Psoas muscle (tissue), 7 donors: ENCODE measurements at regions not wholly inside any gene's neighbourhood (a gene's known extent, or its start where the extent isn't known, plus 50 kb on each side); places are given as distances from the start of the nearest gene placed in this dataset.

ENCODE experiments used
- ATAC-seq, 4 donors: fragments of 200-7000 bp; cut with Tn5 transposase; one replicate each; pipeline ENCODE4 v1.9.1; 2020; ENCODE audit warnings: moderate library complexity in 3 of 4, mild to moderate bottlenecking in 2 of 4
- DNase-seq, 2 donors: peaks; one replicate each; pipeline ENCODE4 v3.0.0-alpha.2; 2020
- H3K27ac ChIP-seq: fragments of 200-600 bp; one replicate; pipeline ENCODE4 v1.8.0; 2022
- H3K27me3 ChIP-seq, 3 donors: fragments of 200-600 bp in 1 of 3; one replicate each; pipeline versions ENCODE4 v1.6.1 to v1.8.0; 2013 to 2022; ENCODE audit warnings: low read length in 2 of 3, mild to moderate bottlenecking in 2 of 3, moderate library complexity in 1 of 3; ENCODE audit not compliant: insufficient read depth in 3 of 3
- H3K36me3 ChIP-seq, 2 donors: fragments of 200-600 bp in 1 of 2; one replicate each; pipeline versions ENCODE4 v1.6.1 to v1.8.0; 2013 to 2022; ENCODE audit warnings: low read depth in 1 of 2, mild to moderate bottlenecking in 1 of 2, moderate library complexity in 1 of 2; ENCODE audit not compliant: insufficient read depth in 1 of 2
- H3K4me1 ChIP-seq: fragments of 200-600 bp; one replicate; pipeline ENCODE4 v1.8.0; 2022
- H3K4me3 ChIP-seq: fragments of 200-600 bp; one replicate; pipeline ENCODE4 v1.8.0; 2022; ENCODE audit warnings: mild to moderate bottlenecking
- H3K9me3 ChIP-seq: fragments of 200-600 bp; one replicate; pipeline ENCODE4 v1.8.0; 2022
- CTCF ChIP-seq: fragments of 200-600 bp; IDR thresholded peaks from one replicate; pipeline ENCODE4 v1.8.0; 2022; ENCODE audit warnings: antibody characterized with exemption
- WGBS, 3 donors: extraction: QIAGEN DNeasy Blood & Tissue Kit; methylation state at CpG; one replicate each; pipeline versions ENCODE4 v1.1.6 to v1.1.7; 2013; 5-methylcytosine and 5-hydroxymethylcytosine counted together
- intact Hi-C, 2 donors: fragments of 100-400 bp; cut with DNase I; formaldehyde crosslinking; loops; one replicate each; pipeline versions ENCODE4 v1.11.0 to v1.14.2; 2022
- donor health status: healthy with polysubstance abuse.
- donor health status: DM: no; HTN: no; CAD: no; lungs with moderate emphysema.
- donor health status: Bipolar disorder and iron deficiency.
- donor health status: healthy.
- donor health status: DM: yes; HTN: yes; CAD: no.
- donor health status: DM: no; HTN: no; CAD: no.
- donor health status: DM: yes; HTN: yes; CAD: no.

DNA sequence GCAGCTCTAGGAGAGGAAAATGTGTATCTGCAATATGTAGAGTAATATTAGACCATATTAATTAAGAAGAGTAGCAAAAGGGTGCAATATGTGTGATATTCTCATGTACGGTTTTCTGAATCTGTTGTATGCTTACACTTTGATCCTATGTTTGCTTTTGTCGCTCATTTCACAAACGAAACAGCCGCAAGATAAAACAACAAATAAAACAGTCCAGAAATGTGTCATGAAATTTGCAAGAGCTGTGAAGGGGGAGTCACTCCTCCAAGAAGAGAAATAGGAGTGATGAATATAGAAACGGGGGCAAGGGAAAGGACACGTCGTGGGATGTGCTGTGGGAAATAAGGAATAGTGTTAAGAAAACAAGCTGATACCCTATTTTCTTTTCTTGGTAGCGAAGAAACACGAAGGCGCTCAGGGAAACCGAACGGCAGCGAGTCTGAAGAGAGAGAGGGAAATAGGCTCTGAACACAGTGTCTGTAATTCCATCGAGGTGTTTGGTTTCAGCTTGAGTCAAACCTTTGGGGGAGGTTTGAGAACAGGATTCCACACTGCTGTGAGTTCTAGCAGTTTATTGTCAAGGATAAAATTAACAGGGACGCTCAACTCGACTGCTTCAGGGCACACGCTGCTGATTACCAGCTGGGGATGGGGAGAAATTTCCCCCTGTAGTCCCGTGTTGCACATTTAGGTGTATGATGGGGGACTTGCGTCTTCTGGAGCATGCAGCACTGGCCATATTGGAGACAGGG, 595.6 kb upstream of the TENM3 start:
- H3K9me3 ChIP-seq: peaks cover 1% of the 10 kb centered on the region
- ATAC-seq (no peak), DNase-seq (no peak)
- H3K27ac ChIP-seq: no peak overlapping the region
- H3K4me1 ChIP-seq: no peaks in the 10 kb centered on the region
- no peak for TF ChIP-seq CTCF
- no peak overlapping the region for H3K4me3 ChIP-seq
- no peaks in the 10 kb centered on the region for H3K36me3 ChIP-seq
- WGBS, 3 donors: 21 to 24% (median 23%) methylated on average over 19 of the region's 19 CpGs
- H3K27me3 ChIP-seq: no peaks in the 10 kb centered on the region
- intact Hi-C loops: no loop called here

- 59 to 67% (median 60%) methylated on average over 4 of the region's 4 CpGs for WGBS, 3 donors
- ATAC-seq: no peak
- TF ChIP-seq CTCF: no peak
- DNase-seq: no peak
- Histone ChIP-seq H3K27ac (no peak overlapping the region), H3K9me3 (no peaks in the 10 kb centered on the region), H3K4me1 (no peaks in the 10 kb centered on the region), H3K27me3 (no peaks in the 10 kb centered on the region), H3K4me3 (no peak overlapping the region), H3K36me3 (no peaks in the 10 kb centered on the region)
- intact Hi-C loops: no loop called here
These were observed 593.0 kb upstream of the TENM3 start for GRCh38 chr4:181650033-181650825.

- no peak for TF ChIP-seq CTCF
- intact Hi-C loops: no loop called here
- ATAC-seq (no peak), DNase-seq (no peak)
- no peak overlapping the region for H3K27ac ChIP-seq
- no peaks in the 10 kb centered on the region for H3K9me3 ChIP-seq
- H3K27me3 ChIP-seq: no peaks in the 10 kb centered on the region
- H3K36me3 ChIP-seq: no peaks in the 10 kb centered on the region
- 84 to 89% (median 84%) methylated on average over 5 of the region's 5 CpGs for WGBS, 3 donors
- no peak overlapping the region for H3K4me3 ChIP-seq
- no peaks in the 10 kb centered on the region for H3K4me1 ChIP-seq
These were observed 586.5 kb upstream of the TENM3 start for GRCh38 chr4:181656748-181657147.

- intact Hi-C loops: no loop called here
- 63 to 73% (median 66%) methylated on average over 3 of the region's 3 CpGs for WGBS, 3 donors
These were observed 584.0 kb upstream of the TENM3 start for GRCh38 chr4:181659202-181659601.

More at GRCh38 chr4:181659202-181659601, 584.0 kb upstream of the TENM3 start:
- Histone ChIP-seq H3K27me3 (no peaks in the 10 kb centered on the region), H3K27ac (no peak overlapping the region), H3K9me3 (no peaks in the 10 kb centered on the region), H3K36me3 (no peaks in the 10 kb centered on the region), H3K4me1 (no peaks in the 10 kb centered on the region), H3K4me3 (no peak overlapping the region)
- TF ChIP-seq CTCF: no peak
- DNase-seq: no peak
- no peak for ATAC-seq
